ENCODE measurements at regions not wholly inside any gene's neighbourhood (a gene's known extent, or its start where the extent isn't known, plus 50 kb on each side); places are given as distances from the start of the nearest gene placed in this dataset.

- Histone ChIP-seq H3K27ac (no peak overlapping the region), H3K36me3 (no peaks in the 10 kb centered on the region), H3K4me1 (no peaks in the 10 kb centered on the region), H3K9me3 (no peaks in the 10 kb centered on the region), H3K27me3 (no peaks in the 10 kb centered on the region), H3K4me3 (no peak overlapping the region)
- ATAC-seq (no peak), DNase-seq (no peak)
- intact Hi-C loops (cut with DNase I): no loop called here
- 33% methylated on average over 1 of the region's 1 CpG for WGBS (ENCODE audit: insufficient coverage, low coverage, low lambda C conversion rate, missing lambda C conversion rate)
- TF ChIP-seq, protein P1, sequence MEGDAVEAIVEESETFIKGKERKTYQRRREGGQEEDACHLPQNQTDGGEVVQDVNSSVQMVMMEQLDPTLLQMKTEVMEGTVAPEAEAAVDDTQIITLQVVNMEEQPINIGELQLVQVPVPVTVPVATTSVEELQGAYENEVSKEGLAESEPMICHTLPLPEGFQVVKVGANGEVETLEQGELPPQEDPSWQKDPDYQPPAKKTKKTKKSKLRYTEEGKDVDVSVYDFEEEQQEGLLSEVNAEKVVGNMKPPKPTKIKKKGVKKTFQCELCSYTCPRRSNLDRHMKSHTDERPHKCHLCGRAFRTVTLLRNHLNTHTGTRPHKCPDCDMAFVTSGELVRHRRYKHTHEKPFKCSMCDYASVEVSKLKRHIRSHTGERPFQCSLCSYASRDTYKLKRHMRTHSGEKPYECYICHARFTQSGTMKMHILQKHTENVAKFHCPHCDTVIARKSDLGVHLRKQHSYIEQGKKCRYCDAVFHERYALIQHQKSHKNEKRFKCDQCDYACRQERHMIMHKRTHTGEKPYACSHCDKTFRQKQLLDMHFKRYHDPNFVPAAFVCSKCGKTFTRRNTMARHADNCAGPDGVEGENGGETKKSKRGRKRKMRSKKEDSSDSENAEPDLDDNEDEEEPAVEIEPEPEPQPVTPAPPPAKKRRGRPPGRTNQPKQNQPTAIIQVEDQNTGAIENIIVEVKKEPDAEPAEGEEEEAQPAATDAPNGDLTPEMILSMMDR (IDR thresholded peaks at IDR 0.05): no peak
- TF ChIP-seq POLR2A (IDR thresholded peaks at IDR 0.05): no peak
Measured at GRCh38 chr11:24372491-24372890, 124.4 kb upstream of the LUZP2 start.

DNA sequence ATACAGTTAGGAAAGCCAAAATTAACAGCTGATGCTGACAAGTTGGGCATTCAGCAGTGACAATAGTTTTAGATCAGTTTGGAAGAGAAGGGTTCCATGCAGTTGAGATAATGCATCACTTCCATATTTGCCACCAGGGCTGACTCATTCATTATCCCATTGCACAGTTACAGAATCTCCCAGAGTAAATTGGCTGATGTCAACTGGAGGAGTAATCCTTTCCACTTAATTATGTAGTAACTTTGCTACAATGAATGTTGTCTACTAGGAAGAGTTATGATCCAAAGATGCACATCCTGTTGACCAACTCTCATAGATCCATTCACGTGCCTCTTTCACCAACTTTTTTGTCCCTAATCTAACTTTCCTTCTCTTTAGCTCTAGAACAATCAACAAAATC is 123.3 kb upstream of the LUZP2 start:
- H3K27ac ChIP-seq: no peak overlapping the region
- ATAC-seq (no peak), DNase-seq (no peak)
- H3K4me1 ChIP-seq: no peaks in the 10 kb centered on the region
- H3K36me3 ChIP-seq: no peaks in the 10 kb centered on the region
- H3K27me3 ChIP-seq: no peaks in the 10 kb centered on the region
- intact Hi-C loops (cut with DNase I): no loop called here
- TF ChIP-seq, protein P1 (IDR thresholded peaks at IDR 0.05): no peak
- no peak for TF ChIP-seq POLR2A (IDR thresholded peaks at IDR 0.05)
- H3K9me3 ChIP-seq: no peaks in the 10 kb centered on the region
- H3K4me3 ChIP-seq: no peak overlapping the region
- WGBS (ENCODE audit: insufficient coverage, low coverage, low lambda C conversion rate, missing lambda C conversion rate): 35% methylated on average over 1 of the region's 1 CpG

- intact Hi-C loops (cut with DNase I): no loop called here
- no peaks in the 10 kb centered on the region for H3K27me3 ChIP-seq
- ATAC-seq (no peak), DNase-seq (no peak)
- no peak overlapping the region for H3K27ac ChIP-seq
- TF ChIP-seq POLR2A (IDR thresholded peaks at IDR 0.05): no peak
- TF ChIP-seq, protein P1 (IDR thresholded peaks at IDR 0.05): no peak
- no peak overlapping the region for H3K4me3 ChIP-seq
- no peaks in the 10 kb centered on the region for H3K36me3 ChIP-seq
- 25% methylated on average over 1 of the region's 1 CpG for WGBS (ENCODE audit: insufficient coverage, low coverage, low lambda C conversion rate, missing lambda C conversion rate)
- H3K9me3 ChIP-seq: no peaks in the 10 kb centered on the region
- no peaks in the 10 kb centered on the region for H3K4me1 ChIP-seq
Measured at GRCh38 chr11:24375351-24375750, 121.5 kb upstream of the LUZP2 start.

DNA sequence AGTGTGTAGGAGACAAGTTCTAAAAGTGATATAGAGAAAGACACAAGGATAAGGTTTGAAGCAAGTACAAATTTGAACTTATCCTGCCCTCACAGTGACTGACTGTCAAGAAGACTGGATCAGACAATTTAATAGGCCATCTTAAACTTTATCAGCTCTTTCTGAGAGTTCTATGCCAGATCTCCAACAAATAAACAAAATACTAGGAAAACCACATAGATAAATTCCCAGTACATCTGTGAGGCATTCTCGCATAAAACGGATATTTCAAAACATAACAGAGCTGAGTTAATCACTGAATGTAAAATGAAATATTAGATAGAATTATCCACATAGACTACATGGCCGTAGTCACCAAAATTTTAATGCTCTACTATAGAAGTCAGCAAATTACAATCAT is 120.9 kb upstream of the LUZP2 start:
- no peaks in the 10 kb centered on the region for H3K36me3 ChIP-seq
- no peaks in the 10 kb centered on the region for H3K27me3 ChIP-seq
- intact Hi-C loops (cut with DNase I): no loop called here
- no peaks in the 10 kb centered on the region for H3K9me3 ChIP-seq
- H3K27ac ChIP-seq: no peak overlapping the region
- DNase-seq: no peak
- WGBS (ENCODE audit: insufficient coverage, low coverage, low lambda C conversion rate, missing lambda C conversion rate): 37% methylated on average over 3 of the region's 3 CpGs
- no peaks in the 10 kb centered on the region for H3K4me1 ChIP-seq
- no peak overlapping the region for H3K4me3 ChIP-seq
- TF ChIP-seq POLR2A (IDR thresholded peaks at IDR 0.05): no peak
- TF ChIP-seq, protein P1 (IDR thresholded peaks at IDR 0.05): no peak
- ATAC-seq: no peak

- Histone ChIP-seq H3K27ac (no peak overlapping the region), H3K27me3 (no peaks in the 10 kb centered on the region), H3K4me1 (no peaks in the 10 kb centered on the region), H3K4me3 (no peak overlapping the region), H3K9me3 (no peaks in the 10 kb centered on the region), H3K36me3 (no peaks in the 10 kb centered on the region)
- intact Hi-C loops (cut with DNase I): no loop called here
- TF ChIP-seq POLR2A (IDR thresholded peaks at IDR 0.05): no peak
- TF ChIP-seq, protein P1 (IDR thresholded peaks at IDR 0.05): no peak
- DNase-seq (no peak), ATAC-seq (no peak)
- WGBS (ENCODE audit: insufficient coverage, low coverage, low lambda C conversion rate, missing lambda C conversion rate): 66% methylated on average over 2 of the region's 2 CpGs
Measured at GRCh38 chr11:24383137-24383536, 113.7 kb upstream of the LUZP2 start.
